Esophagus squamous epithelium (tissue), 5 donors: ENCODE measurements at regions not wholly inside any gene's neighbourhood (a gene's known extent, or its start where the extent isn't known, plus 50 kb on each side); places are given as distances from the start of the nearest gene placed in this dataset.

Experiments
- DNase-seq: peaks from one replicate; lab custom pipeline; 2025; lab: John Stamatoyannopoulos, UW
- H3K27ac ChIP-seq, 4 donors: fragments of 200-600 bp; sonication (generic); one replicate each; pipeline ENCODE4 v1.5.1; 2016 to 2019; ENCODE audit warnings: mild to moderate bottlenecking in 1 of 4
- H3K27me3 ChIP-seq, 4 donors: fragments of 200-600 bp; sonication (generic); 1 replicate in 3 of 4; 2 replicates in 1 of 4; pipeline versions ENCODE4 v1.5.1 to v1.6.0; 2017 to 2021; ENCODE audit warnings: antibody characterized with exemption in 1 of 4
- H3K36me3 ChIP-seq, 3 donors: fragments of 200-600 bp; sonication (generic); one replicate each; pipeline ENCODE4 v1.5.1; 2016 to 2019
- H3K4me1 ChIP-seq, 3 donors: fragments of 200-600 bp; sonication (generic); one replicate each; pipeline ENCODE4 v1.5.1; 2017 to 2019
- H3K4me3 ChIP-seq, 4 donors: fragments of 200-600 bp; sonication (generic); 1 replicate in 3 of 4; 2 replicates in 1 of 4; pipeline ENCODE4 v1.5.1; 2016 to 2019; ENCODE audit warnings: mild to moderate bottlenecking in 2 of 4, moderate library complexity in 1 of 4
- H3K9me3 ChIP-seq, 3 donors: fragments of 200-600 bp; sonication (generic); one replicate each; pipeline ENCODE4 v1.5.1; 2016 to 2019
- CTCF ChIP-seq, 6 experiments: fragments of 450-650 bp in 4 of 6; fragments of 200-600 bp in 2 of 6; sonication (generic) in 2 of 6; IDR thresholded peaks; one replicate each; pipeline ENCODE4 v1.5.1; 2016 to 2019; ENCODE audit warnings: antibody characterized with exemption in 6 of 6, mild to moderate bottlenecking in 4 of 6, moderate library complexity in 4 of 6
- POLR2A ChIP-seq, 4 donors: fragments of 450-650 bp; IDR thresholded peaks; one replicate each; pipeline ENCODE4 v1.6.1; 2017; ENCODE audit warnings: antibody characterized with exemption in 4 of 4, mild to moderate bottlenecking in 4 of 4, moderate library complexity in 3 of 4
- WGBS, 2 donors: methylation state at CpG; one replicate each; pipeline ENCODE4 v1.1.5; 2018; 5-methylcytosine and 5-hydroxymethylcytosine counted together
- intact Hi-C: fragments of 100-400 bp; cut with DNase I; formaldehyde crosslinking; loops from one replicate; pipeline ENCODE4 v1.15.0; 2022
- donor health status: DM: yes; HTN: yes; CAD: no.

- intact Hi-C loops = no loop called here
- no peak for TF ChIP-seq POLR2A (IDR thresholded peaks at IDR 0.05)
- no peak for TF ChIP-seq CTCF (IDR thresholded peaks at IDR 0.05)
- H3K27me3 ChIP-seq = peaks cover 0 to 14% (median 0%) of the 10 kb centered on the region in 4 donors
- peaks cover 0 to 7% (median 0%) of the 10 kb centered on the region in 3 donors for H3K4me1 ChIP-seq
- H3K27ac ChIP-seq = peak overlapping the region in 1 of 4 donors; percentile 39
- WGBS, 2 donors = 54 to 66% methylated on average over 4 of the region's 4 CpGs
- no peaks in the 10 kb centered on the region for H3K36me3 ChIP-seq
- DNase-seq = no peak
- H3K9me3 ChIP-seq = no peaks in the 10 kb centered on the region
- H3K4me3 ChIP-seq = no peak overlapping the region
These were observed 365.7 kb downstream of the NPIPA8 start for GRCh38 chr16:17970816-17971331.

GRCh38 chr16:17970157-17970765, 366.3 kb downstream of the NPIPA8 start:
- H3K4me3 ChIP-seq = no peak overlapping the region
- intact Hi-C loops = no loop called here
- no peak for DNase-seq
- peaks cover 0 to 14% (median 0%) of the 10 kb centered on the region in 4 donors for H3K27me3 ChIP-seq
- TF ChIP-seq CTCF (IDR thresholded peaks at IDR 0.05) (no peak), POLR2A (IDR thresholded peaks at IDR 0.05) (no peak)
- H3K4me1 ChIP-seq = peaks cover 0 to 7% (median 0%) of the 10 kb centered on the region in 3 donors
- peak overlapping the region in 1 of 4 donors; percentile 36 for H3K27ac ChIP-seq
- H3K36me3 ChIP-seq = no peaks in the 10 kb centered on the region
- H3K9me3 ChIP-seq = no peaks in the 10 kb centered on the region
- 45 to 57% methylated on average over 5 of the region's 5 CpGs for WGBS, 2 donors

GRCh38 chr16:17965133-17965900, 371.2 kb downstream of the NPIPA8 start:
- H3K36me3 ChIP-seq = no peaks in the 10 kb centered on the region
- no peaks in the 10 kb centered on the region for H3K9me3 ChIP-seq
- peaks cover 0 to 8% (median 0%) of the 10 kb centered on the region in 4 donors for H3K27me3 ChIP-seq
- no peak overlapping the region for H3K4me3 ChIP-seq
- H3K27ac ChIP-seq = no peak overlapping the region
- TF ChIP-seq CTCF (IDR thresholded peaks at IDR 0.05) (no peak), POLR2A (IDR thresholded peaks at IDR 0.05) (no peak)
- intact Hi-C loops = no loop called here
- no peak for DNase-seq
- H3K4me1 ChIP-seq = no peaks in the 10 kb centered on the region
- WGBS, 2 donors = 54 to 60% methylated on average over 10 of the region's 10 CpGs

- Histone ChIP-seq H3K36me3 (no peaks in the 10 kb centered on the region), H3K27ac (no peak overlapping the region), H3K9me3 (no peaks in the 10 kb centered on the region), H3K27me3 (peaks cover 0 to 3% (median 0%) of the 10 kb centered on the region in 4 donors), H3K4me1 (no peaks in the 10 kb centered on the region), H3K4me3 (no peak overlapping the region)
- intact Hi-C loops = no loop called here
- TF ChIP-seq CTCF (IDR thresholded peaks at IDR 0.05) = no peak
- no peak for TF ChIP-seq POLR2A (IDR thresholded peaks at IDR 0.05)
- DNase-seq = no peak
- 45 to 51% methylated on average over 3 of the region's 3 CpGs for WGBS, 2 donors
These were observed 372.3 kb downstream of the NPIPA8 start for GRCh38 chr16:17964196-17964595.
